ENCODE measurements at regions not wholly inside any gene's neighbourhood (a gene's known extent, or its start where the extent isn't known, plus 50 kb on each side); places are given as distances from the start of the nearest gene placed in this dataset.
"Not testable (repeated sequence)": the region's sequence is repeated elsewhere in the genome, so short reads cannot be mapped to it uniquely, and the experiment has no call there.

GRCh38 chr2:87600961-87601360, 146.9 kb upstream of the PLGLB2 start:
- not testable (repeated sequence) for H3K36me3 ChIP-seq, H3K9me3 ChIP-seq, H3K4me3 ChIP-seq, ATAC-seq, H3K27ac ChIP-seq, H3K27me3 ChIP-seq, H3K4me1 ChIP-seq
- WGBS, 2 donors (ENCODE audit: low coverage in 1 of 2): no CpG with 5 or more reads among the region's 3 CpGs

GRCh38 chr2:87602118-87602517, 145.8 kb upstream of the PLGLB2 start:
- not testable (repeated sequence) for H3K4me1 ChIP-seq, ATAC-seq
- WGBS, 2 donors (ENCODE audit: low coverage in 1 of 2): no CpG with 5 or more reads among the region's 7 CpGs

GRCh38 chr2:87602728-87603127, 145.2 kb upstream of the PLGLB2 start:
- H3K27me3 ChIP-seq, H3K4me3 ChIP-seq, H3K27ac ChIP-seq, H3K9me3 ChIP-seq, H3K4me1 ChIP-seq, H3K36me3 ChIP-seq: not testable (repeated sequence)
- peak; percentile 68 for ATAC-seq
- no CpG with 5 or more reads among the region's 2 CpGs for WGBS, 2 donors (ENCODE audit: low coverage in 1 of 2)

More at GRCh38 chr2:87602118-87602517, 145.8 kb upstream of the PLGLB2 start:
- H3K4me3 ChIP-seq, H3K27ac ChIP-seq, H3K36me3 ChIP-seq, H3K27me3 ChIP-seq, H3K9me3 ChIP-seq: not testable (repeated sequence)

- H3K27ac ChIP-seq: peak overlapping the region in 1 of 4 donors; percentile 53
- H3K9me3 ChIP-seq, H3K27me3 ChIP-seq, H3K4me1 ChIP-seq, H3K36me3 ChIP-seq, H3K4me3 ChIP-seq: not testable (repeated sequence)
- WGBS, 2 donors (ENCODE audit: low coverage in 1 of 2): no CpG with 5 or more reads among the region's 10 CpGs
- ATAC-seq: peak; percentile 42
These were observed 144.2 kb upstream of the PLGLB2 start for GRCh38 chr2:87603418-87604278.

- H3K27ac ChIP-seq: peak overlapping the region in 1 of 4 donors; percentile 53
- not testable (repeated sequence) for H3K4me1 ChIP-seq, H3K27me3 ChIP-seq, H3K36me3 ChIP-seq, H3K4me3 ChIP-seq, H3K9me3 ChIP-seq
- peak; percentile 85 for ATAC-seq
- WGBS, 2 donors (ENCODE audit: low coverage in 1 of 2): no CpG with 5 or more reads among the region's 6 CpGs
These were observed 143.5 kb upstream of the PLGLB2 start for GRCh38 chr2:87604279-87604818.

- not testable (repeated sequence) for H3K36me3 ChIP-seq, H3K4me1 ChIP-seq, ATAC-seq, H3K9me3 ChIP-seq, H3K27ac ChIP-seq, H3K27me3 ChIP-seq, H3K4me3 ChIP-seq
- no CpG with 5 or more reads among the region's 2 CpGs for WGBS, 2 donors (ENCODE audit: low coverage in 1 of 2)
These were observed 142.9 kb upstream of the PLGLB2 start for GRCh38 chr2:87604980-87605379.

GRCh38 chr2:87608377-87609166, 139.3 kb upstream of the PLGLB2 start:
- WGBS, 2 donors (ENCODE audit: low coverage in 1 of 2): 29% methylated on average over 1 of the region's 3 CpGs; no CpG with 5 or more reads in 1 of the 2 donors
- not testable (repeated sequence) for H3K27ac ChIP-seq, H3K36me3 ChIP-seq, H3K27me3 ChIP-seq, H3K9me3 ChIP-seq, H3K4me1 ChIP-seq, H3K4me3 ChIP-seq, ATAC-seq

- WGBS, 2 donors (ENCODE audit: low coverage in 1 of 2): no CpG with 5 or more reads among the region's 1 CpG
These were observed 136.9 kb upstream of the PLGLB2 start for GRCh38 chr2:87610974-87611373.

GRCh38 chr2:87611416-87611815, 136.5 kb upstream of the PLGLB2 start:
- H3K27me3 ChIP-seq, H3K4me1 ChIP-seq, H3K9me3 ChIP-seq, ATAC-seq, H3K27ac ChIP-seq, H3K36me3 ChIP-seq, H3K4me3 ChIP-seq: not testable (repeated sequence)
- WGBS, 2 donors (ENCODE audit: low coverage in 1 of 2): no CpG with 5 or more reads among the region's 4 CpGs

More at GRCh38 chr2:87610974-87611373, 136.9 kb upstream of the PLGLB2 start:
- not testable (repeated sequence) for H3K27me3 ChIP-seq, H3K4me1 ChIP-seq, H3K4me3 ChIP-seq, H3K27ac ChIP-seq, ATAC-seq, H3K9me3 ChIP-seq, H3K36me3 ChIP-seq

- H3K27ac ChIP-seq, H3K27me3 ChIP-seq, H3K4me3 ChIP-seq, H3K9me3 ChIP-seq, ATAC-seq, H3K4me1 ChIP-seq, H3K36me3 ChIP-seq: not testable (repeated sequence)
- no CpG with 5 or more reads among the region's 2 CpGs for WGBS, 2 donors (ENCODE audit: low coverage in 1 of 2)
These were observed 135.9 kb upstream of the PLGLB2 start for GRCh38 chr2:87611956-87612355.

- H3K4me3 ChIP-seq, H3K27ac ChIP-seq, H3K4me1 ChIP-seq, ATAC-seq, H3K36me3 ChIP-seq, H3K27me3 ChIP-seq, H3K9me3 ChIP-seq: not testable (repeated sequence)
These were observed 133.0 kb upstream of the PLGLB2 start for GRCh38 chr2:87614829-87615434.

GRCh38 chr2:87619121-87619520, 128.8 kb upstream of the PLGLB2 start:
- not testable (repeated sequence) for H3K4me1 ChIP-seq, H3K36me3 ChIP-seq, H3K9me3 ChIP-seq, ATAC-seq, H3K27ac ChIP-seq, H3K4me3 ChIP-seq, H3K27me3 ChIP-seq

- no CpG with 5 or more reads among the region's 4 CpGs for WGBS, 2 donors (ENCODE audit: low coverage in 1 of 2)
- not testable (repeated sequence) for H3K27me3 ChIP-seq, ATAC-seq
These were observed 126.7 kb upstream of the PLGLB2 start for GRCh38 chr2:87621139-87621538.

More at GRCh38 chr2:87621139-87621538, 126.7 kb upstream of the PLGLB2 start:
- H3K27ac ChIP-seq, H3K4me3 ChIP-seq, H3K36me3 ChIP-seq, H3K4me1 ChIP-seq, H3K9me3 ChIP-seq: not testable (repeated sequence)
